ENCODE measurements at regions not wholly inside any gene's neighbourhood (a gene's known extent, or its start where the extent isn't known, plus 50 kb on each side); places are given as distances from the start of the nearest gene placed in this dataset.

- 48 to 50% methylated on average over 3 of the region's 3 CpGs for WGBS, 2 donors
- no peak overlapping the region for H3K4me3 ChIP-seq
- intact Hi-C loops (cut with DNase I) = no loop called here
These were observed 472.4 kb downstream of the ZNF674 start for GRCh38 chrX:46072791-46073190.

GRCh38 chrX:46072372-46072771 lies 472.8 kb downstream of the ZNF674 start:
- Histone ChIP-seq H3K27me3 (peaks cover 0 to 9% (median 0%) of the 10 kb centered on the region in 4 donors), H3K36me3 (no peaks in the 10 kb centered on the region), H3K4me1 (no peaks in the 10 kb centered on the region), H3K27ac (no peak overlapping the region), H3K4me3 (no peak overlapping the region), H3K9me3 (no peaks in the 10 kb centered on the region)
- intact Hi-C loops (cut with DNase I) = no loop called here
- 52 to 64% methylated on average over 2 of the region's 2 CpGs for WGBS, 2 donors
- ATAC-seq (no peak), DNase-seq (no peak), FAIRE-seq (no peak)
- no peak for TF ChIP-seq CTCF (IDR thresholded peaks at IDR 0.05)

More at GRCh38 chrX:46072791-46073190, 472.4 kb downstream of the ZNF674 start:
- no peak for TF ChIP-seq CTCF (IDR thresholded peaks at IDR 0.05)
- no peak overlapping the region for H3K27ac ChIP-seq
- no peaks in the 10 kb centered on the region for H3K4me1 ChIP-seq
- ATAC-seq (no peak), FAIRE-seq (peak; percentile 53), DNase-seq (no peak)
- H3K36me3 ChIP-seq = no peaks in the 10 kb centered on the region
- peaks cover 0 to 9% (median 0%) of the 10 kb centered on the region in 4 donors for H3K27me3 ChIP-seq
- H3K9me3 ChIP-seq = no peaks in the 10 kb centered on the region

GRCh38 chrX:46070421-46070820 lies 474.8 kb downstream of the ZNF674 start:
- Histone ChIP-seq H3K9me3 (no peaks in the 10 kb centered on the region), H3K27ac (no peak overlapping the region), H3K36me3 (no peaks in the 10 kb centered on the region), H3K27me3 (peaks cover 0 to 9% (median under 1%) of the 10 kb centered on the region in 4 donors), H3K4me1 (no peaks in the 10 kb centered on the region), H3K4me3 (no peak overlapping the region)
- DNase-seq = no peak
- TF ChIP-seq CTCF (IDR thresholded peaks at IDR 0.05) = no peak
- ATAC-seq = no peak
- intact Hi-C loops (cut with DNase I) = no loop called here
- peak; percentile 68 for FAIRE-seq

- intact Hi-C loops (cut with DNase I) = no loop called here
- WGBS, 2 donors = 57 to 67% methylated on average over 17 of the region's 17 CpGs
- FAIRE-seq (no peak), ATAC-seq (no peak), DNase-seq (peak in 1 of 6 donors; percentile 15)
- Histone ChIP-seq H3K4me3 (no peak overlapping the region), H3K36me3 (no peaks in the 10 kb centered on the region), H3K9me3 (no peaks in the 10 kb centered on the region), H3K27me3 (peaks cover 0 to 4% (median 0%) of the 10 kb centered on the region in 4 donors), H3K4me1 (no peaks in the 10 kb centered on the region), H3K27ac (no peak overlapping the region)
- no peak for TF ChIP-seq CTCF (IDR thresholded peaks at IDR 0.05)
These were observed 485.9 kb downstream of the ZNF674 start for GRCh38 chrX:46059316-46059715.

- ATAC-seq = no peak
- H3K27ac ChIP-seq = no peak overlapping the region
- no peaks in the 10 kb centered on the region for H3K4me1 ChIP-seq
- DNase-seq = no peak
- H3K27me3 ChIP-seq = no peaks in the 10 kb centered on the region
- no peak for TF ChIP-seq CTCF (IDR thresholded peaks at IDR 0.05)
- intact Hi-C loops (cut with DNase I) = no loop called here
- no peaks in the 10 kb centered on the region for H3K36me3 ChIP-seq
- FAIRE-seq = no peak
- peaks cover 0 to 5% (median 0%) of the 10 kb centered on the region in 4 donors for H3K9me3 ChIP-seq
- no peak overlapping the region for H3K4me3 ChIP-seq
These were observed 500.7 kb downstream of the ZNF674 start for GRCh38 chrX:46044486-46044885.
